Loucy (cell line): ENCODE measurements at regions not wholly inside any gene's neighbourhood (a gene's known extent, or its start where the extent isn't known, plus 50 kb on each side); places are given as distances from the start of the nearest gene placed in this dataset.

Experiments
- H2AFZ ChIP-seq: fragments of 200-600 bp; sonication (generic); 2 replicates; pipeline ENCODE4 v1.6.0; 2016; ENCODE audit warnings: antibody characterized with exemption, mild to moderate bottlenecking, low read length, moderate library complexity
- H3F3A ChIP-seq: fragments of 200-600 bp; 2 replicates; pipeline ENCODE4 v1.6.0; 2016; ENCODE audit warnings: antibody characterized with exemption, low read depth, mild to moderate bottlenecking
- H3K27me3 ChIP-seq: fragments of 200-600 bp; sonication (generic); 2 replicates; pipeline ENCODE4 v1.6.1; 2014; ENCODE audit warnings: low read length, mild to moderate bottlenecking; ENCODE audit not compliant: insufficient read depth, poor library complexity, severe bottlenecking
- H3K36me3 ChIP-seq: fragments of 200-600 bp; sonication (generic); 2 replicates; pipeline ENCODE4 v1.6.1; 2016; ENCODE audit warnings: low read length; ENCODE audit not compliant: insufficient read depth
- H3K4me1 ChIP-seq: fragments of 200-600 bp; sonication (generic); 2 replicates; pipeline ENCODE4 v1.5.1; 2014; ENCODE audit warnings: low read length, mild to moderate bottlenecking; ENCODE audit not compliant: insufficient read depth, poor library complexity, severe bottlenecking
- H3K4me2 ChIP-seq: fragments of 200-600 bp; sonication (generic); 2 replicates; pipeline ENCODE4 v1.6.0; 2014; ENCODE audit warnings: antibody characterized with exemption, low read length, low read depth, mild to moderate bottlenecking; ENCODE audit not compliant: poor library complexity, severe bottlenecking
- H3K4me3 ChIP-seq: fragments of 200-600 bp; sonication (generic); 2 replicates; pipeline ENCODE4 v1.5.1; 2014; ENCODE audit warnings: low read length, mild to moderate bottlenecking, mixed read lengths; ENCODE audit not compliant: poor library complexity, severe bottlenecking
- H3K79me2 ChIP-seq: fragments of 200-600 bp; sonication (generic); 2 replicates; pipeline ENCODE4 v1.6.1; 2014; ENCODE audit warnings: low read length; ENCODE audit not compliant: insufficient read depth
- H3K9ac ChIP-seq: fragments of 200-600 bp; sonication (generic); 2 replicates; pipeline ENCODE4 v1.6.0; 2014; ENCODE audit warnings: mild to moderate bottlenecking, low read depth, low read length, moderate library complexity; ENCODE audit not compliant: poor library complexity, severe bottlenecking
- H3K9me2 ChIP-seq: fragments of 200-600 bp; sonication (generic); replicated peaks from 2 replicates; pipeline ENCODE4 v1.6.1; 2016; ENCODE audit warnings: low read depth, low read length, mixed read lengths
- H3K9me3 ChIP-seq: fragments of 200-600 bp; sonication (generic); 2 replicates; pipeline ENCODE4 v1.6.1; 2014; ENCODE audit warnings: mild to moderate bottlenecking, antibody characterized with exemption, low read length, low read depth; ENCODE audit not compliant: insufficient read depth
- H4K20me1 ChIP-seq: fragments of 200-600 bp; sonication (generic); 2 replicates; pipeline ENCODE4 v1.6.0; 2014; ENCODE audit warnings: antibody characterized with exemption, low read length, mild to moderate bottlenecking; ENCODE audit not compliant: insufficient read depth, poor library complexity, severe bottlenecking
- CTCF ChIP-seq: fragments of 200-600 bp; sonication (generic); conservative IDR thresholded peaks from 2 replicates; pipeline ENCODE4 v1.5.1; 2014; ENCODE audit warnings: mild to moderate bottlenecking, antibody characterized with exemption, low read length
- EZH2phosphoT487 ChIP-seq: fragments of 200-600 bp; IDR thresholded peaks from 2 replicates; pipeline ENCODE4 v1.6.1; 2018; ENCODE audit warnings: antibody characterized with exemption, mild to moderate bottlenecking, moderate library complexity, borderline replicate concordance

GRCh38 chr17:77526728-77527350 is 386.1 kb downstream of the SEC14L1 start:
- no peak overlapping the region for H3K9ac ChIP-seq
- H2AFZ ChIP-seq, result no peak overlapping the region; the same call in 1 of the 2 replicates
- H3K4me3 ChIP-seq, result no peak overlapping the region
- no peaks in the 10 kb centered on the region for H3K9me3 ChIP-seq
- no peaks in the 10 kb centered on the region for H4K20me1 ChIP-seq
- no peaks in the 10 kb centered on the region for H3K27me3 ChIP-seq
- TF ChIP-seq EZH2phosphoT487, result no peak
- TF ChIP-seq CTCF, result no peak
- H3F3A ChIP-seq, result no peaks in the 10 kb centered on the region
- no peaks in the 10 kb centered on the region for H3K79me2 ChIP-seq
- no peaks in the 10 kb centered on the region for H3K9me2 ChIP-seq
- no peak overlapping the region for H3K4me2 ChIP-seq
- peaks cover 6% of the 10 kb centered on the region for H3K4me1 ChIP-seq
- no peaks in the 10 kb centered on the region for H3K36me3 ChIP-seq

GRCh38 chr17:77527409-77527808 is 386.6 kb downstream of the SEC14L1 start:
- Histone ChIP-seq H3K4me1 (peaks cover 6% of the 10 kb centered on the region), H3K36me3 (no peaks in the 10 kb centered on the region), H3F3A (no peaks in the 10 kb centered on the region)

GRCh38 chr17:77527836-77528505 is 387.2 kb downstream of the SEC14L1 start:
- no peaks in the 10 kb centered on the region for H3F3A ChIP-seq
- no peaks in the 10 kb centered on the region for H3K9me2 ChIP-seq
- peak overlapping the region; percentile 47 for H3K4me2 ChIP-seq
- TF ChIP-seq EZH2phosphoT487 (no peak), CTCF (no peak)
- H3K36me3 ChIP-seq, result no peaks in the 10 kb centered on the region
- peak overlapping the region; percentile 2 for H3K9ac ChIP-seq
- no peaks in the 10 kb centered on the region for H3K79me2 ChIP-seq
- peak overlapping the region; percentile 80; the same call in 1 of the 2 replicates for H2AFZ ChIP-seq
- no peaks in the 10 kb centered on the region for H3K9me3 ChIP-seq
- H4K20me1 ChIP-seq, result no peaks in the 10 kb centered on the region
- peaks cover 6% of the 10 kb centered on the region for H3K4me1 ChIP-seq
- peak overlapping the region; percentile 62 for H3K4me3 ChIP-seq
- no peaks in the 10 kb centered on the region for H3K27me3 ChIP-seq

More at GRCh38 chr17:77527409-77527808, 386.6 kb downstream of the SEC14L1 start:
- no peaks in the 10 kb centered on the region for H3K9me3 ChIP-seq
- H4K20me1 ChIP-seq, result no peaks in the 10 kb centered on the region
- no peak overlapping the region for H2AFZ ChIP-seq
- no peak for TF ChIP-seq CTCF
- no peak for TF ChIP-seq EZH2phosphoT487
- no peak overlapping the region for H3K4me3 ChIP-seq
- H3K79me2 ChIP-seq, result no peaks in the 10 kb centered on the region
- H3K9ac ChIP-seq, result no peak overlapping the region
- H3K27me3 ChIP-seq, result no peaks in the 10 kb centered on the region
- H3K9me2 ChIP-seq, result no peaks in the 10 kb centered on the region
- no peak overlapping the region for H3K4me2 ChIP-seq
